HEK293 (cell line): ENCODE measurements at regions not wholly inside any gene's neighbourhood (a gene's known extent, or its start where the extent isn't known, plus 50 kb on each side); places are given as distances from the start of the nearest gene placed in this dataset.

Source experiments
- MYNN ChIP-seq: fragments of 450-650 bp; formaldehyde crosslinking; IDR thresholded peaks from 2 replicates; pipeline ENCODE4 v1.5.1; 2016; ENCODE audit warnings: missing biosample characterization, missing genetic modification characterization, borderline replicate concordance
- YY1 ChIP-seq: fragments of 450-650 bp; formaldehyde crosslinking; IDR thresholded peaks from 2 replicates; pipeline ENCODE4 v1.5.1; 2018; ENCODE audit warnings: missing biosample characterization, missing genetic modification characterization
- ZNF132 ChIP-seq: fragments of 450-650 bp; formaldehyde crosslinking; IDR thresholded peaks from 2 replicates; pipeline ENCODE4 v1.5.1; 2017; ENCODE audit warnings: missing biosample characterization, missing genetic modification characterization, borderline replicate concordance
- ZNF248 ChIP-seq: fragments of 450-650 bp; formaldehyde crosslinking; IDR thresholded peaks from 2 replicates; pipeline ENCODE4 v1.5.1; 2017; ENCODE audit warnings: missing biosample characterization, missing genetic modification characterization
- ZNF274 ChIP-seq, 2 experiments: fragments of 200-500 bp in 1 of 2; fragments of 450-650 bp in 1 of 2; sonication (Bioruptor generic) in 1 of 2; formaldehyde crosslinking in 1 of 2; IDR thresholded peaks; 2 replicates each; pipeline versions ENCODE4 v1.5.1 to v1.6.1; 2014 to 2016; ENCODE audit warnings: borderline replicate concordance in 1 of 2, inconsistent platforms in 1 of 2, low read length in 1 of 2, missing biosample characterization in 1 of 2, missing genetic modification characterization in 1 of 2
- ZNF555 ChIP-seq: fragments of 450-650 bp; formaldehyde crosslinking; conservative IDR thresholded peaks from 2 replicates; pipeline ENCODE4 v1.5.1; 2017; ENCODE audit warnings: missing biosample characterization, mild to moderate bottlenecking, missing genetic modification characterization, inconsistent platforms
- TF ChIP-seq, protein P1 (sequence below): fragments of 450-650 bp; formaldehyde crosslinking; IDR thresholded peaks from 2 replicates; pipeline ENCODE4 v1.5.1; 2016; ENCODE audit warnings: missing biosample characterization, missing genetic modification characterization
- TF ChIP-seq, protein P2 (sequence below): fragments of 450-650 bp; IDR thresholded peaks from 2 replicates; pipeline ENCODE4 v1.5.1; 2018; ENCODE audit warnings: missing biosample characterization, mild to moderate bottlenecking, missing genetic modification characterization
- TF ChIP-seq, protein P3 (sequence below): fragments of 450-650 bp; formaldehyde crosslinking; IDR thresholded peaks from 2 replicates; pipeline ENCODE4 v1.5.1; 2016; ENCODE audit warnings: missing biosample characterization, missing genetic modification characterization
- TF ChIP-seq, protein P4 (sequence below): fragments of 450-650 bp; formaldehyde crosslinking; IDR thresholded peaks from 2 replicates; pipeline ENCODE4 v1.5.1; 2016; ENCODE audit warnings: missing biosample characterization, missing genetic modification characterization

DNA sequence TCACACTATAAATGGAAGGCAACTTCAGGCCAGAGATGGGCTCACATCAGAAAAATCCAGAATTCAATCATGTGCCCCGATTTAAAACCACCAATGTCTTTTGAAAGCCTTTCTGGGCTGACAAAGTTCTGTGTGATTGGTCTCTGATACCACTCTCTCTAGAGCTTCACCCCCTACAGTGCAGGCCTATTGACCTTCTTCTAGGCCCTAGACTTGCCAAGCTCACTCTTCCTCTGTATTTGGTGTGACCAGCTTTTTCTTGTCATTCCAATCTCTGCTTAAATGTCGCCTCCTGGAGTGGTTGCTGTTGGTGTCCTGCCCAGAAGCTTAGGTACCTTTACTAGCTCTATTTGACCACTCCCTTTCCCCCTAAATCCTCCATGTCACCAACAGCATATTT lies 78.7 kb downstream of the GCNT4 start:
- TF ChIP-seq, protein P1, sequence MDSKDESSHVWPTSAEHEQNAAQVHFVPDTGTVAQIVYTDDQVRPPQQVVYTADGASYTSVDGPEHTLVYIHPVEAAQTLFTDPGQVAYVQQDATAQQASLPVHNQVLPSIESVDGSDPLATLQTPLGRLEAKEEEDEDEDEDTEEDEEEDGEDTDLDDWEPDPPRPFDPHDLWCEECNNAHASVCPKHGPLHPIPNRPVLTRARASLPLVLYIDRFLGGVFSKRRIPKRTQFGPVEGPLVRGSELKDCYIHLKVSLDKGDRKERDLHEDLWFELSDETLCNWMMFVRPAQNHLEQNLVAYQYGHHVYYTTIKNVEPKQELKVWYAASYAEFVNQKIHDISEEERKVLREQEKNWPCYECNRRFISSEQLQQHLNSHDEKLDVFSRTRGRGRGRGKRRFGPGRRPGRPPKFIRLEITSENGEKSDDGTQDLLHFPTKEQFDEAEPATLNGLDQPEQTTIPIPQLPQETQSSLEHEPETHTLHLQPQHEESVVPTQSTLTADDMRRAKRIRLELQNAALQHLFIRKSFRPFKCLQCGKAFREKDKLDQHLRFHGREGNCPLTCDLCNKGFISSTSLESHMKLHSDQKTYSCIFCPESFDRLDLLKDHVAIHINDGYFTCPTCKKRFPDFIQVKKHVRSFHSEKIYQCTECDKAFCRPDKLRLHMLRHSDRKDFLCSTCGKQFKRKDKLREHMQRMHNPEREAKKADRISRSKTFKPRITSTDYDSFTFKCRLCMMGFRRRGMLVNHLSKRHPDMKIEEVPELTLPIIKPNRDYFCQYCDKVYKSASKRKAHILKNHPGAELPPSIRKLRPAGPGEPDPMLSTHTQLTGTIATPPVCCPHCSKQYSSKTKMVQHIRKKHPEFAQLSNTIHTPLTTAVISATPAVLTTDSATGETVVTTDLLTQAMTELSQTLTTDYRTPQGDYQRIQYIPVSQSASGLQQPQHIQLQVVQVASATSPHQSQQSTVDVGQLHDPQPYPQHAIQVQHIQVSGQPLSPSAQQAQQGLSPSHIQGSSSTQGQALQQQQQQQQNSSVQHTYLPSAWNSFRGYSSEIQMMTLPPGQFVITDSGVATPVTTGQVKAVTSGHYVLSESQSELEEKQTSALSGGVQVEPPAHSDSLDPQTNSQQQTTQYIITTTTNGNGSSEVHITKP (tag by site-specific recombination): no peak
- no peak for TF ChIP-seq ZNF555 (tag by site-specific recombination)
- TF ChIP-seq, protein P2, sequence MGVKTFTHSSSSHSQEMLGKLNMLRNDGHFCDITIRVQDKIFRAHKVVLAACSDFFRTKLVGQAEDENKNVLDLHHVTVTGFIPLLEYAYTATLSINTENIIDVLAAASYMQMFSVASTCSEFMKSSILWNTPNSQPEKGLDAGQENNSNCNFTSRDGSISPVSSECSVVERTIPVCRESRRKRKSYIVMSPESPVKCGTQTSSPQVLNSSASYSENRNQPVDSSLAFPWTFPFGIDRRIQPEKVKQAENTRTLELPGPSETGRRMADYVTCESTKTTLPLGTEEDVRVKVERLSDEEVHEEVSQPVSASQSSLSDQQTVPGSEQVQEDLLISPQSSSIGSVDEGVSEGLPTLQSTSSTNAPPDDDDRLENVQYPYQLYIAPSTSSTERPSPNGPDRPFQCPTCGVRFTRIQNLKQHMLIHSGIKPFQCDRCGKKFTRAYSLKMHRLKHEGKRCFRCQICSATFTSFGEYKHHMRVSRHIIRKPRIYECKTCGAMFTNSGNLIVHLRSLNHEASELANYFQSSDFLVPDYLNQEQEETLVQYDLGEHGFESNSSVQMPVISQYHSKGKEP (tag by site-specific recombination): no peak
- TF ChIP-seq, protein P3, sequence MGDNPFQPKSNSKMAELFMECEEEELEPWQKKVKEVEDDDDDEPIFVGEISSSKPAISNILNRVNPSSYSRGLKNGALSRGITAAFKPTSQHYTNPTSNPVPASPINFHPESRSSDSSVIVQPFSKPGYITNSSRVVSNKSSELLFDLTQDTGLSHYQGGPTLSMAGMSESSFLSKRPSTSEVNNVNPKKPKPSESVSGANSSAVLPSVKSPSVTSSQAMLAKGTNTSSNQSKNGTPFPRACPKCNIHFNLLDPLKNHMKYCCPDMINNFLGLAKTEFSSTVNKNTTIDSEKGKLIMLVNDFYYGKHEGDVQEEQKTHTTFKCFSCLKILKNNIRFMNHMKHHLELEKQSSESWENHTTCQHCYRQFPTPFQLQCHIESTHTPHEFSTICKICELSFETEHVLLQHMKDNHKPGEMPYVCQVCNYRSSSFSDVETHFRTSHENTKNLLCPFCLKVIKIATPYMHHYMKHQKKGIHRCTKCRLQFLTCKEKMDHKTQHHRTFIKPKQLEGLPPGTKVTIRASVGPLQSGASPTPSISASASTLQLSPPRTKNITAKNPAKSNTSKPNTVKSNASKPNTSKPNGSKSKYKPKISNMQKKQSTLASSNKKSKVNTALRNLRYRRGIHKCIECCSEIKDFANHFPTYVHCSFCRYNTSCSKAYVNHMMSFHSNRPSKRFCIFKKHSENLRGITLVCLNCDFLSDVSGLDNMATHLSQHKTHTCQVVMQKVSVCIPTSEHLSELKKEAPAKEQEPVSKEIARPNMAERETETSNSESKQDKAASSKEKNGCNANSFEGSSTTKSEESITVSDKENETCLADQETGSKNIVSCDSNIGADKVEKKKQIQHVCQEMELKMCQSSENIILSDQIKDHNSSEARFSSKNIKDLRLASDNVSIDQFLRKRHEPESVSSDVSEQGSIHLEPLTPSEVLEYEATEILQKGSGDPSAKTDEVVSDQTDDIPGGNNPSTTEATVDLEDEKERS (tag by site-specific recombination): no peak
- TF ChIP-seq ZNF248 (tag by site-specific recombination): no peak
- TF ChIP-seq MYNN (tag by site-specific recombination): no peak
- TF ChIP-seq ZNF274 (IDR thresholded peaks at IDR 0.05; ENCODE audit: low read length): no peak
- no peak for TF ChIP-seq ZNF274 (tag by site-specific recombination; IDR thresholded peaks at IDR 0.05; ENCODE audit: borderline replicate concordance)
- TF ChIP-seq ZNF132 (tag by site-specific recombination): no peak
- TF ChIP-seq, protein P4, sequence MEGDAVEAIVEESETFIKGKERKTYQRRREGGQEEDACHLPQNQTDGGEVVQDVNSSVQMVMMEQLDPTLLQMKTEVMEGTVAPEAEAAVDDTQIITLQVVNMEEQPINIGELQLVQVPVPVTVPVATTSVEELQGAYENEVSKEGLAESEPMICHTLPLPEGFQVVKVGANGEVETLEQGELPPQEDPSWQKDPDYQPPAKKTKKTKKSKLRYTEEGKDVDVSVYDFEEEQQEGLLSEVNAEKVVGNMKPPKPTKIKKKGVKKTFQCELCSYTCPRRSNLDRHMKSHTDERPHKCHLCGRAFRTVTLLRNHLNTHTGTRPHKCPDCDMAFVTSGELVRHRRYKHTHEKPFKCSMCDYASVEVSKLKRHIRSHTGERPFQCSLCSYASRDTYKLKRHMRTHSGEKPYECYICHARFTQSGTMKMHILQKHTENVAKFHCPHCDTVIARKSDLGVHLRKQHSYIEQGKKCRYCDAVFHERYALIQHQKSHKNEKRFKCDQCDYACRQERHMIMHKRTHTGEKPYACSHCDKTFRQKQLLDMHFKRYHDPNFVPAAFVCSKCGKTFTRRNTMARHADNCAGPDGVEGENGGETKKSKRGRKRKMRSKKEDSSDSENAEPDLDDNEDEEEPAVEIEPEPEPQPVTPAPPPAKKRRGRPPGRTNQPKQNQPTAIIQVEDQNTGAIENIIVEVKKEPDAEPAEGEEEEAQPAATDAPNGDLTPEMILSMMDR (tag by site-specific recombination): no peak
- TF ChIP-seq YY1: no peak
